GM18520 (cell line): ENCODE measurements at regions not wholly inside any gene's neighbourhood (a gene's known extent, or its start where the extent isn't known, plus 50 kb on each side); places are given as distances from the start of the nearest gene placed in this dataset.
"Not testable (repeated sequence)": the region's sequence is repeated elsewhere in the genome, so short reads cannot be mapped to it uniquely, and the experiment has no call there.

Experiments
- ATAC-seq: cut with Tn5 transposase; IDR thresholded peaks from one replicate; pipeline ENCODE4 v1.9.1; 2021; ENCODE audit not compliant: unreplicated experiment

DNA sequence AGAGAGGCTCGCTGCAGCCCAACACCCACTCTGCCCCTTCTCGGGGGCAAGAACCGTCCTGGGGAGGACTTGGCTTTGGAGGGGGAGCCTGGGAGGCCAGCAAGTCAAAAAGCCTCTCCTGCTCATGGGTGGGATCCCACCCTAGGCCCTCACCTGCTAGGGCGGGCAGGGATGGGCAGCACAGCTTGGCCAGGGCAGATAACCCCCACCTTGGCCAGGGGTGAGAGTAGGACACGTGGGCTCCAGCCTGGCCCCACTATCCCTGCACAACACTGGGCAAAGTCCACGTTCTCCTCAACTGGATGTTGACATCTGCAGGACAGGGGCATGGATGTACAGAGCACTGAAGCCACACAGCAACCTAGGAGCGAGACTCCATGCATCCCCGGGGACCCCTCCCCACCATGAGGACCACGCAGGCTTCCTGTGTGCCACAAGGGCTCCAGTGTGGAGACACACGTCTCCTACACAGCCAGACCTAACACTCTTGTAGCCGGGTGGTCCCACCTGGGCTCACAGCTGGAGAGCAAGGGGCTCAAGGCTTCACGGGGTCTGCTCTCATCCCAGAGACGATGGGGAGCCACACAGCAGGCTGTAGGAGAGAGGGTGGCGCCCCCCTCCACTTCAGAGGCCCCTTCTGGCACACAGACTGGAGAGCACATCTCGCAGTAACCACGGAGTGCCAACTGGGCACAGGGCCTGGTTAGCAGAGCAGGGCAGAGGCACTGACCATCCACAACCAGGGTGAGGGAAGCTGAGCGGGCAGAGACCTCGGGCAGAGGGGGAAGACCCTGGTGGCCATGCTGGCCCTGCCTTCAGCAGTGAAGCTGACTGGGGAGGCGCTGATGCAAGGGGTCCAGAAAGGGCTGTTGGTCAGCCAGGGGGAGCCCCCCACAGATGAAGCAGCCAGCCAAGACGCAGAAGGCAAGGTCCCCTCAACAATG, 171.1 kb downstream of the CRYBB2 start:
- no peak for ATAC-seq

DNA sequence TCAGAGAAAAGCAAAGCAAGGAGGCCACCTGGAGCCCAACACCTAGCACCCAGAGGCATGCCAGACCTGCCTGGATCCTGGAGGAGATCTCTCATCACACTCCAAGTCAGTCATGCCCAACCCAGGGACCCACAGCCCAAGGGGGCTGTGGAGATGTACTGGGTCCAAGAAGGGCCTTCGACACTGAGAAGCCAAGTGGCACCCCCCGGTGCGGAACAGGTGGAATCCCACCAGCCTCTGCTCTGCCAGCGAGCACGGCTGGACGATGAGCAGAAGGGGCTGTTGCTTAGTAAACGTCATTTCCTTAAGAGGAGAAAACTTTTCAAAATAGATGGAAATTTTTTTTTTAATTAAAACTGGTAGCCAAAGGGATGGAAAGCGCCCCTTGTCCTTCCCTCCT, 171.9 kb upstream of the GRK3 start:
- no peak for ATAC-seq

DNA sequence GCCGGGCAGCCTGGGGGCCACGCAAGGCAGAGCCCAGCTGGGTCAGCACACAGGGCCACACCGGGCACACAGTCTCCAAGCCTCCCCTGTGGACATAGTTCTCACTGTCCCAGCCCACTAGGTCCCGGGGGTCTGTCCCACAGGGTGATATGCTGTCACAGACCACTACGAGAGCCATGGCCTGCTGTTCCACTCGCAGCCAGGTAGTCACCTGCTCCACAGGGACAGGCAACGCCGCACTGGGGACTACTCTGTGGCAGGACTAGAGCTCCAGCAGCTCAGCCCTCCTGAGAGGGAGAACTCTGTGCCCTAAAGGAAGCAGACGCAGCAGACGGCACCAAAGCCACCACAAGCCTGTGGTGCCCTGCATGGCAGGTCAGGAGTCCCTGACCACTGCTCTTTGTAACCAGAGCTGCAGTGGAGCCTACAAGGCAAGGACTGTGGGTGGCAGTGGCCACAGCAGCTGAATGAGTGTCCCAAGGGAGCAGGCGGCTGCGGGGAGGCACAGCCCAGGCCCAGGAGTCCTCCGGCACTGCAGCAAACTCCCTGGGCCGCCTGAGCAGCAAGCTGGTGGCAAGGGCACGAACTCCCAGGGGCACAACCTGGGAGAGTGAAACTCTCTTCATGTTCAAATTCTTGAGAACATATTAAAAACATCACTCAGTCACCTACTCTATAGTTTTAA, 171.2 kb upstream of the GRK3 start:
- ATAC-seq = no peak

DNA sequence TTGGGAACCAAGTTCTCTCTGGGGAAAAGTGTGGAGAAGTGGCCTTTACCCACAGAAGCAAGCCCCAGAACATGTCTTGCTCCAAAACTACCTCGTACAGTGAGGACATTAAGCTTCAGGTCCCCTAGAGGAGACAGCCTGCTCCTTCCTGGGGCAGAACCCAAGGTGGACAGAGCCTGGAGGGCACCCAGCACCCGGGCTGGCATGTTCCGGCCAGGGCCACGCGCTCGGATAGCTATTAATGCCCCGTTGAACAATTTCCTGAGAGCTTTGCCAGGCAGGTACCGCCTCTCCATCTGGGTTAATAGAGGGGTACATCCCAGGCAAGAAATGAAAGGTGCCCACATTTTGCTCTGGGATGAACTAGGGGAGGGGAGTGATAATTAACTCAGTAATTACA, 169.0 kb upstream of the GRK3 start:
- ATAC-seq = no peak

DNA sequence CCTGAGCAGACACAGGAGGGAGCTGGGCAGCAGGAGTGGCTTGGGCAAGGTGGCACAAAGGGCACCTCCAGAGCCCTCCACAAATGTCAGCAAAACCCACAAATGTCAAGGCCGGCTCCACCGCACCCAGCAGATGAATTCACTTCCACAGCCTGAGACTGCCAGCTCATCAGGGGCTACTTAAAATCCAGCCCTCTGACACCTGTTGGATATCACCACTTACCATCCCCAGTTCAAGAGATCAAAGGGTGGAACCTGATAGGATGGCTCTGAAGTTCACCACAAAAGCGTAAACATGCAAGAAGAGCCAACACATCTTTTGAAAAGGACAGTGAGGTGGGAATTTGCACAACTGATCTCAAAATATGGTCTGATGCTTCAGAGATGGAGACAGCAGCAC, 168.6 kb upstream of the GRK3 start:
- ATAC-seq = no peak

DNA sequence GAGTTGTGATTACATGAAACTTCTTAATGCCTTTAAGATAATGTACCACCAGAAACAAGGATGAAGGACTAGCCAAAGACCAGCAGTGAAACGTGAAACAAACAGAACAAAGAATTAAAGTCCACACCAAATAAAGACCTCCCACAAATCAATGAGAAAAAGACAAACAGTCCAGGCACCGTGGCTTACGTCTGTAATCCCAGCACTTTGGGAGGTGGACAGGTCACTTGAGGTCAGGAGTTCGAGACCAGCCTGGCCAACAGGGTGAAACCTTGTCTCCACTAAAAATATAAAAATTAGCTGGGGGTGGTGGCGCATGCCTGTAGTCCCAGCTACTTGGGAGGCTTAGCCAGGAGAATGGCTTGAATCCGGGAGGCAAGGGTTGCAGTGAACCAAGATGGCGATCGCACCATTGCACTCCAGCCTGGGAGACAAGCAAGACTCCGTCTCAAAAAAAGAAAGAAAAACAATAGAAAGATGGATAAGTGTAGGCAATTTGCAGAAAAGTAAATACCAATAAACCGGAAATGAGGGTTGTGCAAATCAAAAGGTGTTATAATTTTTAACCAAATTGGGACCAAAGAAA, 167.8 kb upstream of the GRK3 start:
- no peak for ATAC-seq

- ATAC-seq = no peak
Measured at GRCh38 chr22:25397616-25398015, 166.9 kb upstream of the GRK3 start.

GRCh38 chr22:25398591-25399062, 165.8 kb upstream of the GRK3 start:
- not testable (repeated sequence) for ATAC-seq

DNA sequence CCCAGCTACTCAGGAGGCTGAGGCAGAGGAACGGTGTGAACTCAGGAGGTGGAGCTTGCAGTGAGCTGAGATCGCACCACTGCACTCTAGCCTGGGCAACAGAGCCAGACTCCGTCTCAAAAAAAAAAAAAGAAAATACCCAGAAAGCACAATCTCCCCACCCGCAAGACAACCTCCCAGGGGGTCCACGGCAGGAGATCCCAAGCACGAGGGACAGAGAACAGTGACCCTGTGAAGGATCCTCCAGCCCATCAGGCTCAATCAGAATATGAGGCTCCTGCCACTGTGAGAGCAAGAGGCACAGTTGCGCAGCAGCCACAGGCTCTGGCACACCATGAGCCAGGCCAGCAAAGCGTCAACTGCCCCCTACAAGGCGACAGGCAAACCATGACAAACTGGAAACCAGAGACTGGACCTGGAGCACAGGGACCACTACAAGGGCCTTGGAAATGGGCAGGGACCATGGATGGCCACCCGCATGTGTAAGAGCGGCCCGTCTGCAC, 164.8 kb upstream of the GRK3 start:
- no peak for ATAC-seq

DNA sequence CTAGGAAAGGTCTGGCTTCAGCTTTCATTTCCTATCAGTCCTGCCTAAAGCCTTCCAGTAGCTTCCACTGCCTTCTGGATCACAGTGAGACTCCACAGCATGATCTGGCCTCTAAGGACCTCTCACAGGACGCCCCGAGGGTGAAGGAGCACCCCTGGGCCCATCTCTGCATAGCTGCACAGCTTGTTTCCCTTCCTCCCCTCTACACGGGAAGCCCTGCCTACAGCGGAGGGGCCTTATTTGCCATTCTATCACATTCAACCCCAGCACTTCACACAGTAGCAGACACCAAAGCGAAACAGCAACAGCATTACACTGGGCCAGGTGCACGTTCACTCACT, 162.3 kb upstream of the GRK3 start:
- no peak for ATAC-seq

GRCh38 chr22:25402501-25403283, 161.8 kb upstream of the GRK3 start:
- ATAC-seq = no peak

- ATAC-seq = no peak
Measured at GRCh38 chr22:25403284-25403810, 161.1 kb upstream of the GRK3 start.

GRCh38 chr22:25403811-25404471, 160.5 kb upstream of the GRK3 start:
- ATAC-seq = no peak

DNA sequence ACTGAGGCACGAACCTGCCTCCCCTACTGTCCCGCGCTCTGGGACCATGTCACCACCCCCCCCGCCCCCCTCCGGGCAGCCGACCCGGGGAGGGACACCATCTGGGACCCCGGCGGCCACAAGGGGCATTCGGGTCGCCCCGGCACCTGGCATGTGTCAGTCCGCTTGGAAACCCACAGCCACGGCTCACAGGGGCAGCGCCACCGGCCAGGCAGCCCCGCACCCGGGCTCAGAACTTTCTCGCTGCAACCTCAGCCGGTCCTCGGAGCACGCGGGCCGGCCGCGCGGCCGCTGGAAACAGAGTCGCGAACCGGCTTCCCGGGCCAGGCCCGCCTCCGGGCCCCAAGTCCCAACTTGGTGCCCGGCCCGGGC, 159.9 kb upstream of the GRK3 start:
- no peak for ATAC-seq

GRCh38 chr22:25404928-25405816, 159.3 kb upstream of the GRK3 start:
- no peak for ATAC-seq

- no peak for ATAC-seq
Measured at GRCh38 chr22:25405841-25406509, 158.5 kb upstream of the GRK3 start.

DNA sequence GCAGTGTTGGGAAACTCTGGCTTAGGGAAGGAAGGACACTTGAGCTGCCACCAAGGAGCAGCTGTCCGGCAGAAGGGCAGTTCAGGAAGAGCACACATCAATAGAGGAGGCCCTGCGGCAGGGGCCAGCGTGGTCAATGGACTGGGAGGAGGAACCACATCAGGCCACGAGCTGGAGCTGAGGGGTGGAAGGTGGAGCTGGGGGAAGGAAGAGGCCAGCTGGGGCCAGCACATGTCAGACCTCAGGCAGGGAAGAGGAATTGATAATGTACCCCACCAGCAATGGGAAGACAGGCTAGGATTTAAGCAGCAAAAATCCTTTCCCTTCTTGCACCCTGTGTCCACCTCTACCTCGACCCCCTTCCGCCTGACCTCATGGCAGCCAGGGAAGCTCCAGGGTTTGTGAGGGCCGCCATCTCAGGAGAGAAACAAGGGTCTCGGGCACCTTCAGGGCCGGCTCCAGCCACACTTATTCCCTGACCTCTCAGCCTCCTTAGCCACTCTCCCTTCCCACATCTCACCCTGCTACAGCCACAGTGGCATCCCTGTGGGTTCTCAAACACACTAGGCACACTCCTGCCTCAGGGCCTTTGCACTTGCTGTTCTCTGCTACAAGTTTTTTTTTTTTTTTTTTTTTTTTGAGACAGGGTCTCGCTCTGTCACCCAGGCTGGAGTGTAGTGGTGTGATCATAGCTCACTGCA, 157.8 kb upstream of the GRK3 start:
- ATAC-seq = no peak

GRCh38 chr22:25407226-25407858, 157.1 kb upstream of the GRK3 start:
- ATAC-seq = no peak
